ACC112 (cell line): ENCODE measurements at regions not wholly inside any gene's neighbourhood (a gene's known extent, or its start where the extent isn't known, plus 50 kb on each side); places are given as distances from the start of the nearest gene placed in this dataset.

Experiments used
- H2AFZ ChIP-seq: fragments of 200-600 bp; sonication (generic); one replicate; pipeline ENCODE4 v1.6.0; 2017; ENCODE audit warnings: antibody characterized with exemption, low read length; ENCODE audit not compliant: unreplicated experiment
- H3K27ac ChIP-seq: fragments of 200-600 bp; sonication (generic); 2 replicates; pipeline ENCODE4 v1.5.1; 2014; ENCODE audit warnings: low read depth, mild to moderate bottlenecking, antibody characterized with exemption, low read length, moderate library complexity
- H3K27me3 ChIP-seq: fragments of 200-600 bp; sonication (generic); 2 replicates; pipeline ENCODE4 v1.6.1; 2014; ENCODE audit warnings: mild to moderate bottlenecking, antibody characterized with exemption, low read length, moderate library complexity, mixed read lengths; ENCODE audit not compliant: insufficient read depth
- H3K36me3 ChIP-seq: fragments of 200-600 bp; sonication (generic); 2 replicates; pipeline ENCODE4 v1.6.1; 2016; ENCODE audit warnings: mild to moderate bottlenecking, antibody characterized with exemption, low read length, moderate library complexity, mixed read lengths; ENCODE audit not compliant: insufficient read depth
- H3K4me1 ChIP-seq: fragments of 200-600 bp; sonication (generic); one replicate; pipeline ENCODE4 v1.6.1; 2016; ENCODE audit warnings: low read length, mixed read lengths; ENCODE audit not compliant: insufficient read depth, unreplicated experiment, control insufficient read depth
- H3K4me3 ChIP-seq: fragments of 200-600 bp; sonication (generic); 2 replicates; pipeline ENCODE4 v1.5.1; 2014; ENCODE audit warnings: mild to moderate bottlenecking, low read depth, low read length
- H3K79me2 ChIP-seq: fragments of 200-600 bp; sonication (generic); one replicate; pipeline ENCODE4 v1.6.0; 2016; ENCODE audit warnings: low read length; ENCODE audit not compliant: control insufficient read depth, unreplicated experiment, insufficient read depth

GRCh38 chr15:58344213-58345070 is 87.3 kb upstream of the LIPC start:
- Histone ChIP-seq H3K4me1 (no peaks in the 10 kb centered on the region), H2AFZ (no peak overlapping the region), H3K79me2 (no peaks in the 10 kb centered on the region), H3K27ac (no peak overlapping the region), H3K27me3 (no peaks in the 10 kb centered on the region), H3K4me3 (no peak overlapping the region), H3K36me3 (no peaks in the 10 kb centered on the region)

GRCh38 chr15:58346361-58346760 is 85.4 kb upstream of the LIPC start:
- Histone ChIP-seq H3K79me2 (no peaks in the 10 kb centered on the region), H3K4me1 (no peaks in the 10 kb centered on the region), H3K4me3 (no peak overlapping the region), H3K27me3 (no peaks in the 10 kb centered on the region), H3K36me3 (no peaks in the 10 kb centered on the region), H3K27ac (no peak overlapping the region), H2AFZ (no peak overlapping the region)

GRCh38 chr15:58348095-58348812 is 83.5 kb upstream of the LIPC start:
- H3K36me3 ChIP-seq: no peaks in the 10 kb centered on the region
- no peaks in the 10 kb centered on the region for H3K27me3 ChIP-seq
- H3K79me2 ChIP-seq: no peaks in the 10 kb centered on the region
- H3K4me1 ChIP-seq: no peaks in the 10 kb centered on the region
- no peak overlapping the region for H3K4me3 ChIP-seq
- H3K27ac ChIP-seq: no peak overlapping the region
- no peak overlapping the region for H2AFZ ChIP-seq

GRCh38 chr15:58352026-58352929 is 79.5 kb upstream of the LIPC start:
- Histone ChIP-seq H3K36me3 (no peaks in the 10 kb centered on the region), H3K27me3 (no peaks in the 10 kb centered on the region), H3K27ac (no peak overlapping the region), H3K4me1 (no peaks in the 10 kb centered on the region), H3K4me3 (no peak overlapping the region), H3K79me2 (no peaks in the 10 kb centered on the region), H2AFZ (no peak overlapping the region)

GRCh38 chr15:58355382-58355971 is 76.3 kb upstream of the LIPC start:
- H3K27me3 ChIP-seq: no peaks in the 10 kb centered on the region
- no peak overlapping the region for H3K27ac ChIP-seq
- H3K36me3 ChIP-seq: no peaks in the 10 kb centered on the region
- no peaks in the 10 kb centered on the region for H3K4me1 ChIP-seq
- no peak overlapping the region for H3K4me3 ChIP-seq
- no peak overlapping the region for H2AFZ ChIP-seq
- no peaks in the 10 kb centered on the region for H3K79me2 ChIP-seq

- H3K79me2 ChIP-seq: no peaks in the 10 kb centered on the region
- no peak overlapping the region for H3K27ac ChIP-seq
- no peaks in the 10 kb centered on the region for H3K27me3 ChIP-seq
- peaks cover 3% of the 10 kb centered on the region for H3K4me1 ChIP-seq
- H2AFZ ChIP-seq: no peak overlapping the region
- H3K36me3 ChIP-seq: no peaks in the 10 kb centered on the region
- H3K4me3 ChIP-seq: no peak overlapping the region
These were observed 75.8 kb upstream of the LIPC start for GRCh38 chr15:58355973-58356372.

- Histone ChIP-seq H3K4me1 (peaks cover 10% of the 10 kb centered on the region), H3K27ac (no peak overlapping the region), H3K79me2 (no peaks in the 10 kb centered on the region), H3K4me3 (no peak overlapping the region), H2AFZ (no peak overlapping the region), H3K36me3 (no peaks in the 10 kb centered on the region), H3K27me3 (no peaks in the 10 kb centered on the region)
These were observed 74.0 kb upstream of the LIPC start for GRCh38 chr15:58357529-58358476.

GRCh38 chr15:58360421-58361090 is 71.2 kb upstream of the LIPC start:
- H3K79me2 ChIP-seq: no peaks in the 10 kb centered on the region
- H3K36me3 ChIP-seq: no peaks in the 10 kb centered on the region
- no peak overlapping the region for H3K4me3 ChIP-seq
- peaks cover 10% of the 10 kb centered on the region for H3K4me1 ChIP-seq
- no peaks in the 10 kb centered on the region for H3K27me3 ChIP-seq
- no peak overlapping the region for H3K27ac ChIP-seq
- no peak overlapping the region for H2AFZ ChIP-seq

- Histone ChIP-seq H3K4me1 (peaks cover 10% of the 10 kb centered on the region), H3K4me3 (no peak overlapping the region), H3K79me2 (no peaks in the 10 kb centered on the region), H3K27me3 (no peaks in the 10 kb centered on the region), H3K27ac (no peak overlapping the region), H3K36me3 (no peaks in the 10 kb centered on the region), H2AFZ (no peak overlapping the region)
These were observed 70.5 kb upstream of the LIPC start for GRCh38 chr15:58361273-58361759.
